Fibroblast of lung (primary cell): ENCODE measurements at regions not wholly inside any gene's neighbourhood (a gene's known extent, or its start where the extent isn't known, plus 50 kb on each side); places are given as distances from the start of the nearest gene placed in this dataset.

Source experiments
- DNase-seq, 2 donors: peaks; one replicate each; pipeline versions ENCODE4 v3.0.0 to v3.0.0-alpha.2; 2010; ENCODE audit warnings: low read depth in 2 of 2
- H2AFZ ChIP-seq: 2 replicates; pipeline ENCODE4 v1.5.1; 2012; ENCODE audit warnings: low read length, control low read depth, inconsistent platforms
- H3K27ac ChIP-seq: 2 replicates; pipeline ENCODE4 v1.5.1; 2011; ENCODE audit warnings: low read length, control low read depth; ENCODE audit not compliant: insufficient read depth
- H3K27me3 ChIP-seq: 2 replicates; pipeline ENCODE4 v1.5.1; 2011; ENCODE audit warnings: mild to moderate bottlenecking, low read length; ENCODE audit not compliant: control insufficient read depth, insufficient read depth
- H3K36me3 ChIP-seq: 2 replicates; pipeline ENCODE4 v1.5.1; 2011; ENCODE audit warnings: low read length; ENCODE audit not compliant: control insufficient read depth, insufficient read depth
- H3K4me1 ChIP-seq: 2 replicates; pipeline ENCODE4 v1.5.1; 2011; ENCODE audit warnings: low read length; ENCODE audit not compliant: control insufficient read depth, insufficient read depth; ENCODE audit errors: extremely low read depth
- H3K4me2 ChIP-seq: 2 replicates; pipeline ENCODE4 v1.5.1; 2011; ENCODE audit warnings: low read length, control low read depth; ENCODE audit not compliant: insufficient read depth; ENCODE audit errors: extremely low read depth
- H3K4me3 ChIP-seq, 4 experiments: fragments of 200-600 bp in 1 of 4; sonication (generic) in 1 of 4; replicated peaks in 1 of 4; 2 replicates each; pipeline ENCODE4 v1.5.1; 2011 to 2016; ENCODE audit warnings: low read length in 4 of 4, low read depth in 3 of 4, mild to moderate bottlenecking in 3 of 4, control low read depth in 2 of 4, inconsistent platforms in 1 of 4, mixed read lengths in 1 of 4; ENCODE audit not compliant: insufficient read depth in 1 of 4; ENCODE audit errors: control extremely low read depth in 1 of 4
- H3K79me2 ChIP-seq: 2 replicates; pipeline ENCODE4 v1.5.1; 2012; ENCODE audit warnings: mild to moderate bottlenecking, low read length, inconsistent platforms; ENCODE audit not compliant: control insufficient read depth, insufficient read depth
- H3K9ac ChIP-seq: 2 replicates; pipeline ENCODE4 v1.5.1; 2011; ENCODE audit warnings: mild to moderate bottlenecking, low read length, control low read depth; ENCODE audit not compliant: insufficient read depth
- H3K9me3 ChIP-seq: 2 replicates; pipeline ENCODE4 v1.5.1; 2012; ENCODE audit warnings: low read depth, low read length; ENCODE audit not compliant: control insufficient read depth, insufficient read depth
- H4K20me1 ChIP-seq: 2 replicates; pipeline ENCODE4 v1.5.1; 2011; ENCODE audit warnings: low read length; ENCODE audit not compliant: control insufficient read depth, insufficient read depth; ENCODE audit errors: extremely low read depth
- CTCF ChIP-seq, 2 donors: IDR thresholded peaks in 1 of 2; conservative IDR thresholded peaks in 1 of 2; 1 replicate in 1 of 2; 2 replicates in 1 of 2; pipeline ENCODE4 v1.5.1; 2011 to 2012; ENCODE audit warnings: low read length in 2 of 2, control low read depth in 1 of 2, inconsistent platforms in 1 of 2, low read depth in 1 of 2, mild to moderate bottlenecking in 1 of 2
- EZH2 ChIP-seq: IDR thresholded peaks from 2 replicates; pipeline ENCODE4 v1.5.1; 2012; ENCODE audit warnings: low read length, control low read depth, mild to moderate bottlenecking; ENCODE audit errors: missing control alignments

DNA sequence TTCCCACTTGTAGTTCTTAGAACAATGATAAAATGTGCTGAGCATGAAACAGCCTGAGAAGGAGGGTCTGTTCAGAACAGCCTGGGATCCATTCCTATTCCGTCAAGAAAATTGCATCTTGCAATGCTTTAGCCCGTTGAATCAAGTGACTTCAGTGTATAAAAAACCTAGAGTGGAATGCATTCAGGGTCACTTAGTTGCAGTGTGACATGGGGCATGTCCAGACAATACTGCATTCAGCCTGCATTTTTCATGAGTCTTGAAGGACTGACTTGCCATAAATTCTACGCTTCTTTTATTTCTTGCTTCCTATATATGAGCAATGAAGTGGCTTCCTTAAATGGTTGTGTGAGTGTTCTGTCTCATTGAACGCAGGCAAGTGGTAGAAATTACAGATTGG is 758.3 kb upstream of the COBL start:
- TF ChIP-seq CTCF (conservative IDR thresholded peaks at IDR 0.05 in 1 of 2, IDR thresholded peaks at IDR 0.05 in 1 of 2; ENCODE audit: low read depth in 1 of 2, low read length in 2 of 2): no peak
- no peak for TF ChIP-seq EZH2
- Histone ChIP-seq H3K9me3 (no peaks in the 10 kb centered on the region), H3K4me1 (no peaks in the 10 kb centered on the region), H4K20me1 (no peaks in the 10 kb centered on the region), H3K27me3 (no peaks in the 10 kb centered on the region), H3K4me3 (no peak overlapping the region), H3K9ac (no peak overlapping the region), H3K4me2 (no peak overlapping the region), H2AFZ (no peak overlapping the region), H3K27ac (no peak overlapping the region), H3K79me2 (no peaks in the 10 kb centered on the region), H3K36me3 (no peaks in the 10 kb centered on the region)
- DNase-seq: no peak

GRCh38 chr7:52074071-52074470 is 757.5 kb upstream of the COBL start:
- H3K9me3 ChIP-seq: no peaks in the 10 kb centered on the region
- H3K36me3 ChIP-seq: no peaks in the 10 kb centered on the region
- no peaks in the 10 kb centered on the region for H3K4me1 ChIP-seq
- H3K4me3 ChIP-seq: no peak overlapping the region
- TF ChIP-seq CTCF (conservative IDR thresholded peaks at IDR 0.05 in 1 of 2, IDR thresholded peaks at IDR 0.05 in 1 of 2; ENCODE audit: low read depth in 1 of 2, low read length in 2 of 2) (no peak), EZH2 (no peak)
- no peak overlapping the region for H3K4me2 ChIP-seq
- H2AFZ ChIP-seq: no peak overlapping the region
- H4K20me1 ChIP-seq: no peaks in the 10 kb centered on the region
- no peaks in the 10 kb centered on the region for H3K79me2 ChIP-seq
- no peak overlapping the region for H3K9ac ChIP-seq
- H3K27me3 ChIP-seq: no peaks in the 10 kb centered on the region
- DNase-seq: no peak
- H3K27ac ChIP-seq: no peak overlapping the region

DNA sequence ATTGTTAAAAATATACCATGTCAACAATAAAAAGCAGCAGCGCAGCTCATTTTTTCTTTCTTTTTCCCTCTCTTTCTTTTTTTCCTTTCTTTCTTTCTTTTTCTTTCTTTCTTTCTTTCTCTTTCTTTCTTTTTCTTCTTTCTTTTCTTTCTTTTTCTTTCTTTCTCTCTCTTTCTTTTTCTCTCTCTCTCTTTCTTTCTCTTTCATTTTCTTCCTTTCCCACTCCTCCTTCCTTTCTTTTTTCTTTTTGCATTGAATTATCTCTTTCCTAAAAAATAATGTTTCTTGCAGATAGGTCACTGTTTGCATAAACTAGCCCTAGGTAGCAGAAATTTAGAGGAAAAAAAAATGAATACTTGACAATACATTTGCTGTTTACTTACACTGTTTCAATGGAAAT is 755.1 kb upstream of the COBL start:
- H2AFZ ChIP-seq: no peak overlapping the region
- H3K27me3 ChIP-seq: no peaks in the 10 kb centered on the region
- no peak for DNase-seq
- TF ChIP-seq CTCF (conservative IDR thresholded peaks at IDR 0.05 in 1 of 2, IDR thresholded peaks at IDR 0.05 in 1 of 2; ENCODE audit: low read depth in 1 of 2, low read length in 2 of 2): no peak
- TF ChIP-seq EZH2: no peak
- no peaks in the 10 kb centered on the region for H3K79me2 ChIP-seq
- no peak overlapping the region for H3K4me2 ChIP-seq
- no peaks in the 10 kb centered on the region for H3K9me3 ChIP-seq
- no peaks in the 10 kb centered on the region for H4K20me1 ChIP-seq
- H3K9ac ChIP-seq: no peak overlapping the region
- H3K4me1 ChIP-seq: no peaks in the 10 kb centered on the region
- no peak overlapping the region for H3K27ac ChIP-seq
- no peak overlapping the region for H3K4me3 ChIP-seq
- H3K36me3 ChIP-seq: no peaks in the 10 kb centered on the region
